GM18505 (cell line): ENCODE measurements at regions not wholly inside any gene's neighbourhood (a gene's known extent, or its start where the extent isn't known, plus 50 kb on each side); places are given as distances from the start of the nearest gene placed in this dataset.
A peak's percentile ranks its signal among the peaks of the same experiment; 100 is the strongest.

Experiments
- ATAC-seq: cut with Tn5 transposase; IDR thresholded peaks from one replicate; pipeline ENCODE4 v1.9.1; 2021; ENCODE audit not compliant: unreplicated experiment
- POLR2A ChIP-seq: IDR thresholded peaks from 4 replicates; pipeline ENCODE4 v1.6.1; 2011; ENCODE audit warnings: borderline replicate concordance; ENCODE audit not compliant: insufficient read depth, insufficient read length; ENCODE audit errors: extremely low read depth

DNA sequence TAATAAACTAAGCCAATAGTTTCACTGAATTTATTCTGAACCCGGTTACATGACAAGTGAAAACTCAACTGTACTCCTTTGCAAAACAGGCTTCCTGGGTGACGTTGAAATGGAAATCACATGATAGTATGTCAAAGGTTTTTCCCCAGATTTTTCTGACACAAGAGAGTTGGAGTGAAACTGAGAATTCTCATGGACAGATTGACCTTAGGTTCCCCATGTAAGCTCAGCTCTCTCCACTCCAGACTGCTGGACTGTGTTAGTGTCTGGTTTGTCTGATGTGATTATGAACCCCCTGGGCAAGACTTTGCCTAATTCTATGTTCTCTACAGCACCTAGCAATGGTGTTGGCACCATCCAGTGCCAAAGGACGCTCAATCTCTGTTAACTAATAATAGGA, 219.7 kb upstream of the COL8A1 start:
- TF ChIP-seq POLR2A = no peak
- ATAC-seq = peak; percentile 71

DNA sequence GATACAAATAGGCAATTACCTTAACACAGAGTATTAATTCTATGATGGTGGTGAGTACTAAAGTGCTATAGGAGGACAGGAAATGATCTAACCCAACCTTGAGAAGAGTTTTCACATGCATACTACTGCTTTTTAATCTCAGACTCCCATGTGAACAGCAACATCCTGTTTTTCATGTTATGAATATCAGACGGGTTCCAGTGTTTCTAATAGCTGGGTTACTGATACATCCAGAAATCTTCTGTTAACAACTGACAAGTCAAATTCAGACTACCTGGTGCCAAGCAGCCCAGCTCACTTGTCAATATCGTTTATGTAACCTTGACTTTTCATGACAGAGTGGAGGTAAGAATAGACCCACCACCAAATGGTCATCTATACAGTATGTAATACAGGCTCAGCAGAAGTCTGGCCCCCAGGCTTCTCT, 220.2 kb upstream of the COL8A1 start:
- TF ChIP-seq POLR2A = no peak
- ATAC-seq = peak; percentile 70

DNA sequence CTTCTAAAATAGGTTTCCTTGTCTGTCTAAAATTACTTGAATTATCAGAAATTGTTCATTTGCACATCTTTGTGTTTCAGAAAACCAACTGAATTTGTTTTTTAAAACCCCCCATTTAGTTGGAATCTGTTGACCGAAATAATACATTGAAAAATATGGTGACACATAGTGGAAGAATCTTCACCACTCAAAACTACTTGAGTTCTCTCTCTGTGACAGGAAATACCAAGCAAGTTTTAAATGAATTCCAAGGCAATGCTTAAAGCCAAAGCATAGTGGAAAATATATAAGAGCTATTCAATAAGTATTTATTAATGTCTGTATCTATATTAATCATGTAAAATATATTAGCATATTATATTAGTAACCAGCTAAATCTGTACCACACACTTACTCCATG, 224.9 kb upstream of the COL8A1 start:
- ATAC-seq = no peak
- TF ChIP-seq POLR2A = no peak

GRCh38 chr3:99410789-99411311, 227.5 kb upstream of the COL8A1 start:
- TF ChIP-seq POLR2A = no peak
- ATAC-seq = peak; percentile 66

DNA sequence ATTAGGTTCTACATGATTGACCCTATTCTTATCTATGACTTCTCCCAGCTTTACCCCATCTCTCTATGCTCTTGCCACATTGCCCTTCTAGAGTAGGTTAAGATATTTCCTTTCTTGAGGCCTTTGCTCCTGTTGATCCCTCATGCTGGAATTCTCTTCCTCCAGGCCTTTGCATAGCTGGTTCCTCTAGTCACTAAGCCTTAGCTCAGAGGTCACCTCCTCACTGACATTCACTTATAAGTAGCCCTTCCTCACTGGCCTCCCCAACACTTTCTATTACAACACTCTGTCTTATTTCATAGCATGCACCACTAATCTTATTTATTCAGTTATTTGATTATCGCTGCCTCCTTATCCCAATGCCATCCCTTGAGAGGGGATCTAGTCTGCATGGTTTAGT, 228.4 kb upstream of the COL8A1 start:
- no peak for TF ChIP-seq POLR2A
- no peak for ATAC-seq

DNA sequence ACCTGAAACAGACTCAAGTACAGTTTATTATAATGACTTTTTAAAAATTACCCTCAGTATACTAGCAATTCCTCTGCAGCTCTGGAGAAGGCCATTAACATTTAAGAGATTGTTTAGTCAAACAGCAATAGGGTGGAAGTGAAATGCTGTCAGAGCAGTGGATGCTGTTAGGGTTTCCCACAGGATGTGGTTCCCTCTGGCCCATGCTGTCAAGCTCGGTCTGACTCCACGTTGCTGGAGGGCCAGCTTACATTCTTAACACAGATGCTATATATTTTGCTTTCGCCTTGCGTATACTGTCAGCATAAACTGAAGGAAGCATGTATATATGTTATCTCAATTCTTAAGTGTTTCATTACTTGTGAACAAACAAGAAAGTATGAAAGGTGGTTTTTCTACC, 231.1 kb upstream of the COL8A1 start:
- TF ChIP-seq POLR2A = no peak
- ATAC-seq = no peak

DNA sequence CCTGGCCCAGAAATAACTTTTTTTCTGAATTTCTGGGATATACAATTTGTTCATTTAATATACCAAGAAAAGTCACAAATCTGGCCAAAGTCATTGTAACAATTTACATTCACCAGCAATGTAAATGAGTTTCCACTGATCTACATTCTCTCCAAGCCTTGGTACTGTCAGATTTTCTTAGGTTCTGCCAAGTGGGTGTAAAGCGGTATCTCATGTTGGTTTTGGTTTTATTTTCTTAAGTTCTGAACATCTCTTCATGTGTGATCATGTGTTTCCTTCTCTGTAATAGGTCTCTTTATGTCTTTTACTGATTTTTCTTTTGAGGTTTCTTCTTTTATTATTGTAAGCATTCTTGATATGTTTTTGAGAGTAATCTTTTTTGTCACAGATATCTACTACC, 235.6 kb upstream of the COL8A1 start:
- ATAC-seq = no peak
- no peak for TF ChIP-seq POLR2A

DNA sequence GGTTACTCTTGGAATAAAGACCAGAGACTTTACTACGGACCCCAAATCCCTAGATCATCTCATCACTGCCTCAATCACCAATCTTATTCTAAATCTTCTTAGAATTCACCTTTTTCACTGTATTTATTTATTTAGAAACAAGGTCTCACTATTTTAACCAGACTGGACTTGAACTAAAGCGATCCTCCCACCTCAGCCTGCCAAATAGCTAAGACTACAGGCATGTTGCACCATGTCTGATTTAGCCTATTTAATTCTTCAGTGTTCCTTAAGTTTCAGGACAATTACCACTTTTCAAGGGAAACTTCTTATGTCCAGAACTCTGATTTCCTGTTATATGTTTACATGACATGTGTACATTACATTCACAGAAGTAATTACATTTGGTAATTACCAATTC, 238.0 kb upstream of the COL8A1 start:
- ATAC-seq = no peak
- TF ChIP-seq POLR2A = no peak

GRCh38 chr3:99396651-99397275, 241.6 kb upstream of the COL8A1 start:
- ATAC-seq = no peak

DNA sequence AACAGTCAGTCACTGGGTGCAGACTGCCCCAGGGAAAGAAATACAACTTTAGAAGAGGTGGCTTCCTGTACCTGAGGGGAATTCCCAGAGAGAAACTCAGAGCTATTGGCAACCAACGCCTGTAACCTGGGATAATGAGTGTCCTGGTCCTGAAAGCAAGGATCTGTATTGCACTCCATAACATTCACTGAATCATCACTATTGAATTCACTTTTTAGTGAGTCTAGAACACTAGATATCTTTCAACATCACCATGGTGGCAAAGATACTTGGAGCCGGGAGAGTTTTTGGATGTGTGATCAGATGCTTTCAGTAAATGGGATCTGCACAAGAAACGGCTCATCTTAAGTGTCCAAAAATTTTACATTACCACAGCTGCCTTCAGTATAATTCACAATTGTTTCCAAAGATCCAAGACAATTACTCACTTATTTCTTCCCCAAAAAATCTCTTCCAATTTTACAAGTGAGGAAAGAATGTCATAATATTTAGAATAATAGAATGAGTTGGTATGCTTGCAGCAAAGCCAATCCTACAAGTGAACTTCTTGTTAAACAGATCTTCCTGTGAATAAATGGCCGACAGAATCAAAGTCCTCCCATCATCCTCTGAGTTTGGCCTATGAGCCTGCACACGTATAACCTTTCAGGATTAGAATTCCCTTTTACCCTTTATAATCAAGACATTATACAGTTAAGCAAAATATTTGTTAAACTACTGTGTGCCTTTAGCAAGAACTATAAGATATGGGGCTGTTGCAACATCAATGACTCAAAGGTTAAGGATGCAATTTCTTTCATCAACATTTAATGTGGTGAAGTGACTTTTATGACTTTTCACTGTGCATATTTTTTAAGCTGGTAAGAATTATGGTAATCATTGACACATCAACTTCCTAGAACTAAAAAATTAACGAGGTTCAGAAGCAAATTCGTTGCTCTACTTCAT, 243.3 kb upstream of the COL8A1 start:
- TF ChIP-seq POLR2A = no peak

More at GRCh38 chr3:99396651-99397275, 241.6 kb upstream of the COL8A1 start:
- no peak for TF ChIP-seq POLR2A

DNA sequence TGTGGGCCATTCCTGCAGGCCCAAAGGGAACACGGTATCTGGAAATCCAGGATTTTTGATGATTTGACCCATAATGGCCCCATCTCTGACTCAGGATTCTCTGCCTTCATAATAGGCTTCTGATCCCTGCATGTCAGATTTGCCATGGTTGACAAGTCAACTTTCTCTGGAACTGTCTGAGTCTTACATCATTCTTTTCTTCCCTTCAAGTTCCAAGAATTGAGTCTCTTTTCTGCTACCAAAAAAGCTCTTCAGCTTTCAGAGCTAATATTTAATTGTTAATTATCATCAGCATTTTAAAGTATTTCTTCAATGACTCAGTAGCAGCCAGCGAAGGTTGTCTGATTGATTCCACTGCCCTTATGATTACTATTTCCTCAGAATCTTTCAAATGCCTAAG, 244.4 kb upstream of the COL8A1 start:
- ATAC-seq = no peak

More for the DNA sequence above, 243.3 kb upstream of the COL8A1 start:
- ATAC-seq = no peak

GRCh38 chr3:99388780-99389179, 249.6 kb upstream of the COL8A1 start:
- TF ChIP-seq POLR2A = no peak

More for the DNA sequence above, 244.4 kb upstream of the COL8A1 start:
- TF ChIP-seq POLR2A = no peak

GRCh38 chr3:99384596-99384995, 253.8 kb upstream of the COL8A1 start:
- no peak for TF ChIP-seq POLR2A
- ATAC-seq = no peak

More at GRCh38 chr3:99388780-99389179, 249.6 kb upstream of the COL8A1 start:
- no peak for ATAC-seq
